HG03139 (cell line): ENCODE measurements at regions not wholly inside any gene's neighbourhood (a gene's known extent, or its start where the extent isn't known, plus 50 kb on each side); places are given as distances from the start of the nearest gene placed in this dataset.

Experiments used
- ATAC-seq: cut with Tn5 transposase; IDR thresholded peaks from one replicate; pipeline ENCODE4 v1.9.1; 2021; ENCODE audit not compliant: unreplicated experiment

DNA sequence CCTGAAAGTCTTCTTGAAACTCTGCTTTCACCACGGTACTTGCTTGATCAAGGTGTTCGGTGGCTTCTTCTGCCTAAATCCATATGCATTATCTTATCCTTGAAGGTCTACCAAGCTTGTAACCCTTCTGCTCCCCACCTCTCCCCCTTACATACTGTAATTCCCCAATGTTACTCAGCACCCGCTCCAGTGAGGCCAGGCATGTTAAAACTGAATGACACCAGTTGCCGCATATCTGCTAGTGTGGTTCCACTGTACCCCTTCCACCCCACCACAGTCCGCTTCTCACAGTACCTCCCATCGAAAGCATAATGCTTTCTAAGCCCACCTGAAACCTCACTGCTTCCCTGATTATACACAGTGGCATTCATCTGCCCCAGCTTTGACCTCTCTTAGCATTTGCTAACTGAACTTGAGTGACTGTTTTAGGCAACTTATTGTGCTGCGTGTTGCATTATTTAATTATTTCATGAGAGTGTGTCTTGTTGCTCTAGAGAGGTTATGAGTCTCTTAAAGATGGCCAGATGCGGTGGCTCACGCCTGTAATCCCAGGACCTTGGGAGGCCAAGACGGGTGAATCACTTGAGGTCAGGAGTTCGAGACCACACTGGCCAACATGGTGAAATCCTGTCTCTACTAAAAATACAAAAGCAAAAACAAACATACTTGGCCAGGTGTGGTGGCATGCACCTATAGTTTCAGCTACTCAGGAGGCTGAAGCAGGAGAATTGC, 87.6 kb upstream of the MBNL2 start:
- no peak for ATAC-seq

DNA sequence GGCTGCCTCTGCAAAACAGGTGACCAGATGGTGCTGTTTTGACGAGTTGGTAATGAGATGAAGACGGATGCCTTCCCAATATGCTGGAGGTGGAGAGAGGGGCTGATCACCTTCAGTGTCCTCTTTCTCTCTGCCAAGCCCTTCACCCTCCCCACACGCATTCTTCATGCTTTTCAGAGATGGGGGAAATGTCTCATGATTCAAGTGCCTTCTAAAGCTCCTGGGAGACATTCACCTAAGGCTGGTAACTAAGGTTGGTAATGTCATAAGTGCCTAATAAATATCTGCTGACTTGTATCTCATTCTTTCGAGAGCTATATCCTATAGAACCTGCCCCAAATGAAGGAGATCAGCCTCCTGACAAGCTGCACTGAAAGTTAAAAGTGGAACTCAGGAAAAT, 86.2 kb upstream of the MBNL2 start:
- ATAC-seq = no peak

DNA sequence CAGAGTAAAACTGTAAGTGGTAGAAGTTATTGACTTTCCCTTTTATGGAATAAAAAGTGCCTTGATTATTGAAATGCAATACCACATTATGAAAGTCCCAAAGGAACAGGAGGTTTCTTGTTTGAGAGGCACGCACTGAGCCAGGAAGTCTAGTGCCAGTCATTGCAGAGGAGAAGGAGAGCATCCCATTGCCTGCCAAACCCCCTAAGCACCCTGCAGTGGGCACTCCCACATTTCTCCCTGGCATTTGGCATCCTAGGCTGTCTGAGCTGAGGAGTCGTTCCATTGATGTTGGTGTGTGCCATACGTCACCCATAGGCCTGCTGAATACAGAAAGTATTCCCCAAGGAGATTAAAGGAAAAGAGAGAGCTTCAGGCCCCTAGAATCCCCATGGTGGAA, 85.7 kb upstream of the MBNL2 start:
- ATAC-seq = no peak

DNA sequence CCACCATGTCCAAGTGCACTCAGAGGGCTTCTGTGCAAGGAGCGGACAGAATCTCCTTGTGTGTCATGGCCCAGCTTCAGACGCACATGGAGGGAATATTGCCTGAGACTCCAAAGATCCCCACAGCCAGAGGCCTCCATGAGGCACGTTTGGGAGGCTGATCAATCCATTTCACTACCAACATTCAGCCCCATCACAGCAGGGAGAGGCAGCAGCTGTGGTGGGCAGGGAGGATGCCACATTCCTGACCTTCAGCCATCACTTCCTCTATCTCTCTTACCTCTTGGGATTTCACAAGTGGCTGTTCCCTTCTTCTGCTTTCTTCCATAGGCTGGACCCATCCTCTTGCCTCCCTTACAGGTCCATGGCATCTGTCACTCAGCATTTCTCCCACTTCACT, 82.4 kb upstream of the MBNL2 start:
- ATAC-seq = no peak

DNA sequence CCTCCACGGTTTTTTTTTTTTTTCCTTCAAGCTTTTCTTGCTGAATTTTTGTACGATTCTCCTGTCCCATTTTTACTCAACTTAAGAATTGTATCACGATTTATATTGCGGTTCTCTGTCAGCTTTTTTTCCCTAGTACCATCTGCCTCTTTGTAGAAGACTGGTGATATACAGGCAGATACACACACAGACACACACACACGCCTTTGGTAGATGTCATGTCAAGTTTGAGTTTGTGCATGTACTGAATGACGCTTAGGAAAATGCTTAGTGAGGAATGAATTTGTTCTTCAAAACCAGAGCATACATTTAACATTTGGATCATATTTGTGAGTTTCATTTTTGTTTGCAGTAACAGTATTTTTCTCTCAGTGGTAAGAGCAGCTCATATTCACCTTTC, 82.0 kb upstream of the MBNL2 start:
- no peak for ATAC-seq

DNA sequence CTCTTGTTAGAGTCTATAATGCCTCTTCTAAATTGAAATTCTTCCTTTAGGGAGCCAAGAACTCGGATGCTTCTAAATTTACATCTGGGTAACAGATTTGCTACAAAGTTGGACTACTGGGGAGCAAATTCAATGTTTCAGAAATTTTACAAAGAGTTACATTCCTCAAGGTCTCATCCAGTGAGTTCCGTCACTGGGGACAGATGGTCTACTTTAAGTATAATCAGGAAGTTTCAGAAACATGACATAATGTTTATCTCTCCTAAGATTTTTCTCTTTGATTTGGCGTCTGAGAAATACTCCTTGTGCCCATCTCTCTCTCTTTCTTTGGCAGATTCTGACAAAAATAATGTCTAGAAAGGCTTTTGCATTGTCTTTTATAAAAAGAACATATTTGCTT, 81.5 kb upstream of the MBNL2 start:
- ATAC-seq = no peak

DNA sequence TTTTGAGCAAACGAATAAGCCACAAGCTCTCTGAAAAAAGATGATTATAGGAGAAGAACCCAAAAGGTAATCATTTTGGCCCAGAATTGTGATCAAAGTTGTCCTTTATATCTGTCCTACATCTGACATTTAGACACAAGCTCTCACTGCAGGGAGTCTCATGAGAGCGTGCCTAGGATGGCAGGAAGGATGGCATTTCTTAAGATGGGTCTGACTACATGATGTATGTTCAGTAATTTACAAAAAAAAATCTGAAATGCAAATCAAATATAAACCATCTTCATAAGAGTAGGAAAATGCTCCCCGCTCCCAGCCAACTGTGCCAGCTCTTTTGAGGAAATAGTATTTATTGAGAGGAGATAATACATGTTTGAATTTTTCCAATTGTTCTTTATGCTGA, 81.0 kb upstream of the MBNL2 start:
- no peak for ATAC-seq

DNA sequence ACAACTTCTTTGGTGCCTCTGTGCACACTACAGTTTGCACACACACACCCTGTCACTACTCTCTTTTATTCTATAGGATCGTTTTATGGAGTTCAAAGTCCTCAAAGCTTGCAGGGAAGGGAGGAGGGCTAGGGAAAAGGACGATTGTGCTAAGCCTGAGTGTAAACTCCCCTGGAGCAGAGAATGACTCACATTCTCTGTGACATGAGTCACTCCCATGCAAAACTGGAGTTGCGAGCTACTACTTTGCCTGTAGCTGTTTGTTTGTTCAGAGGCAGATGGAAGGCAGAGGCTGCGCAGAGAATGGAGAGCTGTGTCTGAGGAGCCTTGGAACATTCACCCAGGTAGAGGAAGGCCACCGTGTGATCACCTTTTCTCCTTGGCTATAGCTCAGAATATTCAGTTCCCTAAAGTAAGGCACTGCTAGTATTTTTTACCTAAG, 80.5 kb upstream of the MBNL2 start:
- no peak for ATAC-seq

DNA sequence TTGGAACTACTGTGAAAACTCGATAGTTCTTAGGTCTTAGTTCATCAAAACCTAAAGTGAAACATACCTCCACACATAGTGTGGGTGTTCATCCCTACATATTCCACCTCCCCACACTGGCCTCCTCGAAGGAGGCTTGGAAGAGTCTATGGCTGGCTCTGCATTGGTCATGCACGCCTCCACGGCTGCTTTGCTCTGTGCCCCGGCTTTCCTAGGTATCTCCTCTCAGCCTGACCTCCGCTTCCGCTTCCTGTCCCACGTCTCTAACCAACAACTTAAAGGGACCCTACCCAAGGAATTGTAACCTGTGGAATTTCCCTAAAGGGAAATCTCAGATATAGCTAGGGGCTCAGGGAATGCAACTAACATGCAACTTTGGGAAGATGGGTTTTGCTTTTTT, 79.7 kb upstream of the MBNL2 start:
- no peak for ATAC-seq

DNA sequence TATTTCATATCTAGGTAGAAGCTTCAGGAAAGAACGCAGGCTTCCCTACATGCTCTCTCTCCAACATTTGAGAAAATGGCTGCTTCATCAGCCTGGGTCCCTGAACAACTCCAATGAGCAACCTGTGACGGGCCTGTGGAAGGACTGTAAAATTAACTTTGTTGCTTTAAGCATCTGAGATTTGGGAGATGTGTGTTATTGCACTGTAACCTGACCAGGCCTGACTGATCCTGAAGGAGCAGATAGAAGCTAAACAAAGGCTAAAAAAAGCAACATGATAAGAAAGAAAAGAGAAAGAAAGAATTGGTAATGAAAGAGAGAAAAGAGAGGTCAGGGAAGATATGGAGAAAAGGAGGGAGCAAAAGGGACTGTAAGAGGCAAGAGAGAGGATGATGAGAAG, 77.1 kb upstream of the MBNL2 start:
- no peak for ATAC-seq

DNA sequence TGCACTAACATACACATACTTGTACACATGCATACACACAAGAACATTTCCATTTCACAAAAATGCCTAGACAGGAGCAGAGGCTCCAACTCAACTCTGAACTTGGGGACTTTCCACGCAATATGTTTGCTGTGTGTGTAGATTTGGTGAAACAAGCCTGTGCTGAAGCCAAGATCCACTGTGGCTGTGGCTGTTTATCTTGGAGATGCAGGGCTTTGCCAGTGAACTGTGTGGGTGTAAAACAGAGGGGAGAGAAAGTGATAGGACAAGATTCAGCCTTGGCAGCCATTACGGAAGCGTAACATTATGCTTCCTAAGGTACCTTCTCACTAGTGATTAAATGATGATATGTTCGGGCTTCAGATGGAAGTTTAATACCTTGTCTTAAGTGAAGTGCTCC, 73.2 kb upstream of the MBNL2 start:
- ATAC-seq = no peak

DNA sequence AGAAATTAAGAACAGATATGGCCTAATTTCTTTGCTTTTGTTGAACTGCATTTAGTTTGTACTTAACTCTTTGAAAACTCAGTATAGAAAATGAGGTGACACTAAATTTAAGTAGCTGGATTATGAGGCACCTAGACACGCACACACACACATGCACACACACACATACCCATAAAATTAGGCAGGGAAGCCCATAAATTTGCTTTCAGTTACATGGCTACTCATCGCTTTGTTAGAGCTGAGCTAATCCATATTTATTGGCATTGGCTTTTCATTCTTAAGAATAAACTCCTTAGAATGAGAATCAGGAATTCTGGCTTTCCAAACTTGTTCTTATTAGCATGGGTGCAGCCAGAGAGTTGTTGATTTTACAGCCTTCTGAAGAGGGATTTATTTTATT, 61.7 kb upstream of the MBNL2 start:
- no peak for ATAC-seq

DNA sequence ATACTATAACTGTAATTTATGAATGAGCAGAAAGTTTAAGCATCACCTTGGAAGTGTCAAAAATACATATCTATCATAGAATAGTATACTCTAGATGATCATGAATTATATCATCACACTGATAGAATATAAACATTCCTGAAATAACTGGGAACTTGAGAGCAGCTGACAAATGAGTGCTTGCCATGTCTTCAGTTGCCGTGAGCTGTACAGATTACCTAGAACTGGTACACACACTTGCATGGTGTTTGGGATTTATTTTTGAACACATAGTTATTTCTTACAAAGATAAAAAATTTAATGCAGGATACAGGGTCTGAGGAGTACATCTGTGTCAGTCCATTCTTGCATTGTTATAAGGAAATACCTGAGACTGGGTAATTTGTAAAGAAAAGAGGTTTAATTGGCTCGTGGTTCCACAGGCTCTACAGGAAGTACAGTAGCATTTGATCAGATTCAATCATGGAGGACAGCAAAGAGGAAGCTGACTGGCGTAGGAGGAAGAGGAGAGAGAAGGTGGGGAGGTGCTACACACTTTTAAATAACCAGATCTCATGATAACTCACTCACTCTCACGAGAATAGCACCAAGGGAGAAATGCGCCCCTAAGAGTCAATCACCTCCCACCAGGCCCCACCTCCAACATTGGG, 60.4 kb upstream of the MBNL2 start:
- ATAC-seq = no peak

DNA sequence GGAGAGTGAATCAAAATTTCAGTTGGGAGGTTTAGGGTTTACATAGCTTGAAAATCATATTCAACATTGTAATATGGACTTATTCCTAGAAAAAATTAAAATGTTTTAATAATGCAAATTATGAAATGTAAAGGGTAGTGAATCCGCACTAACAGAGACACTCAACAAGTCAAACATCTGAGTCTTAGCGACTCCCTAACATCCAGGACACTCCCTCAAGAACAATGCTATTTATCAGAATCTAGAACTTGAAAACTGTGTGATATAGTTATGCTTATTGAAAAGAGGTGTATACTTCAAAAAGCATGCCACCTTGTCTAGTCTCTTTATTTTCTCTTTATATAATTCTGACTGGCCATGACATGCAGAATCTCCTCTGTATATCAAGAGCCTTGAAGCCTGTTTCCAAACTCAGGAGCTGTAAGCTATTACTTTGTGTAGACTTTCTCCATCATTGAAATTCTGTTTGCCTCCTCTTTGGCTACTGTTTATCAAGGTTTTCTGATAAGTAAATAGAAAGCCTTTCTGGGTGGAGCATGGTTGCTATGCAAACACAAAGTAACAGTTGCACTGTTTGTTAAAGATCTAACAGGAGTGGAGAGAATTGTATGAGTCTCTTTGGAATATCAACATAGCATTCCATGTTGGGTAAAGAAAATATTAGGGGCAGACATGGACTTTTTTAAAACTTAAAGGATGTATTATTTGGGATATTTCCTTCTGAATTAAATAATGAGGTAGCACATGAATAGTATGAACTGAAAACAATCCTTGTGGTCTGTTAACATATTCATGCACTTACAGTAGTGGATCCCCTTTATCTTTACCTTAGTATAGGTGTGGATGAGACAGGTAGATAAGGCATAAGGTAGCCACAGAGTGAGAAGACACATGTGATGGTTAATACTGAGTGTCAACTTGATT, 56.4 kb upstream of the MBNL2 start:
- no peak for ATAC-seq

DNA sequence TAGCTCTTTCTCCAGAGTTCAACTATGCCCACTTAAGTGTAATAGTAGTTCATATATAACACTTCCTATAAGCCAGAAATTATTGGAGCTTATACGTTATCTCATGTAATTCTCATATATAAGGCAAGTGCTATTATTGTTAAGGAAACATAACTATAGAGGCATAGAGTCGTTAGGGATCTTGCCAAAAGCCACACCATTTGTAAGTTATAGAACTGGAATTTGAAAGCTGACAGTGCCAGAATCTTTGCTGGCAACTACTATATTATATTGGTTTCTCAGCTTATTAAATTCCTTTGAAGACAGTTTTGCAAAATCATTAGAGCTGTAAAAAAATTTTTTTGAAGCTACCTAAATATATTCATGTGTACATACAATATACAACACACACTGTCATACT, 51.0 kb upstream of the MBNL2 start:
- ATAC-seq = no peak
